ENCODE measurements at regions not wholly inside any gene's neighbourhood (a gene's known extent, or its start where the extent isn't known, plus 50 kb on each side); places are given as distances from the start of the nearest gene placed in this dataset.

- TF ChIP-seq CTCF (conservative IDR thresholded peaks at IDR 0.05; ENCODE audit: low read depth, low read length) (no peak), EZH2 (IDR thresholded peaks at IDR 0.05; ENCODE audit: low read length, unreplicated experiment) (no peak), EZH2phosphoT487 (IDR thresholded peaks at IDR 0.05; ENCODE audit: borderline replicate concordance, low read length) (no peak)
Observed at GRCh38 chr6:43891072-43891870, 121.3 kb downstream of the VEGFA start.
